GM21529 (cell line): ENCODE measurements at regions not wholly inside any gene's neighbourhood (a gene's known extent, or its start where the extent isn't known, plus 50 kb on each side); places are given as distances from the start of the nearest gene placed in this dataset.
A peak's percentile ranks its signal among the peaks of the same experiment; 100 is the strongest.

Experiments
- ATAC-seq: cut with Tn5 transposase; IDR thresholded peaks from one replicate; pipeline ENCODE4 v1.9.1; 2021; ENCODE audit not compliant: unreplicated experiment

DNA sequence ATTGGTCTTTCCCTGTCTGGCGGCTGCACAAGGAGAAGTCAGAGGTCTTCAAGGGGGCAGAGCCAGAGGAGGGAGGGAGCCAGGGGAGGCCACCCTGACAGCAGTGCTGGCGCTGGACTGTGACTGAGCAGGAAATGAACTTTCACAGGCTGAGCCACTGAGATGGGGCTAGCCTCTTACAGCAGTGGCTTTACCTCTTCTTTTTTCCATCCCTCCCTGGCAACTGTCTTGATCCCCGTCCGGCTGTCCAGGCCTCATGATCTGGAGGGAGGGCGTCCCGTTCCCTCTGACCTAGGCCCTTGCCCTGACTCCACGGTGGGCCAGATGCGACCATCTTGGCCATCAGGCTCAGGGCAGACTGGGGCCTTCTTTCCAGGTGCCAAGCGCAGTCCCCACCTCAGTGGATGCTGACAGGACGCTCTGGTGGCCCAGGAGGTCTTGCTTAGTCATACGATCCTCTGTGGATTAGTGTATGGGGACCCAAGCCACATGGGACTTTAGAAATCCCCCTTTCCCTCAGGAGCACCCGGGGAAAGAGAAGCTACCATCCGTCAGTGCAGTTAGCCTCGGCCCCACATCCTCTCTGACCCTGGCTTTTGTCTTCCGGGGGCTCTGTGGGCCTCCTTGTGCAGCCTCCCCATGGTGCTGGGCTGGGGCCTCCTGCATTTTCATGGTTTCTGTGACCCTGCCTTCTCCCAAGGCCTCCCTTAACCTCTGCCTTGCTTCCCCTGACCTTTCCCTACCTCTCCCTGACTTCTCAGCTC is 57.4 kb upstream of the CCDC167 start:
- peak; percentile 36 for ATAC-seq

DNA sequence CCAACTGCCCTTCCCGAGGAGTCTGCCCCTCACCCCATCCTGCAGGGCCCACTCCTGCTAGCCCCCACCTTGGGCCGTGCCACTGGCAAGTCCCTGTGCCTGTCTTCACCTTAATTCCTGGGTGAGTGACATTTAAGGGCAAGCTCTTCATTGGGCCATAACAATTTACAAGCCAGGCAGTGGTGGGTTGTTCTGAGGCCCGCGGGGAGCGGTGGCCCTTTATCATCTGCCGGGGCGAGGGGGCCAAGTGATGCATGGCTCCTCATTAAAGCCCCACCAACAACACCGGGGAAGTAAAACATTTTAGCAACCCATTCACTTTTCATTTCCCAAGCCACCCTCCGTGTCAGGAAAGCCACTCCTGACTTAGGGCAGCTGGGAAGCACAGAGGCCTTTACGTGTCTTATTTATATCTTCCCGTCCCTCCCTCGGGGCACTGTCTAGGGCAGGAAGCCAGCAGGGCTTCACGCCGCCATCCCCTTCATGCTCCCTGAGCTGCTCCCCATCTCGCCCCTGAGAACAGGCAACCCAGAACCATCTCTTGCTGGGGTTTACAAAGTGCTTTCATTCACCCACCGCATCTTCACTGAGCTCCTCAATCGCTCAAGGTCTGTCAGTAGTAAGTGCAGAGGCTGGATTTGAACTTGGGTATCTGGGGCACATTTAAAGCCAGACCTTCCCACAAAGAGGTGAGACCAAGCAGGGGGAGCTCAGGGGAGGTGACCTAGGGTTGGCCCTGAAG is 55.5 kb upstream of the CCDC167 start:
- no peak for ATAC-seq

DNA sequence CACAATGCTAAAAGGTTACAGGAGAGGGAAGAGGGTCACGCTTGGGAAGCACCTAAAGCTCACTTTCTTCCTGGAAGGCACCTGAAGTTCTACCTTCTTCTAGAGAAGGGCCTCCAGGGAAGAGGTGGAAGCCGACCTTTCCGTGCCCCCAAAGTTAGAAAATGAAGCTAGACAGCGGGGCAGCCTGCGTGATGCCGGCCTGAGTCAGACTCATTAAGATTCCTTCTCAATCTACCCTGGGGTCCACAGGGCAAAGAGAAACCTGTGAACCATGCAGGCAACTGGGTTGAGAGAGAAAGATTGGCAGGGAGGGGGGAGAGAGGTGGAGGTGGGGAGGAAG is 54.8 kb upstream of the CCDC167 start:
- no peak for ATAC-seq

DNA sequence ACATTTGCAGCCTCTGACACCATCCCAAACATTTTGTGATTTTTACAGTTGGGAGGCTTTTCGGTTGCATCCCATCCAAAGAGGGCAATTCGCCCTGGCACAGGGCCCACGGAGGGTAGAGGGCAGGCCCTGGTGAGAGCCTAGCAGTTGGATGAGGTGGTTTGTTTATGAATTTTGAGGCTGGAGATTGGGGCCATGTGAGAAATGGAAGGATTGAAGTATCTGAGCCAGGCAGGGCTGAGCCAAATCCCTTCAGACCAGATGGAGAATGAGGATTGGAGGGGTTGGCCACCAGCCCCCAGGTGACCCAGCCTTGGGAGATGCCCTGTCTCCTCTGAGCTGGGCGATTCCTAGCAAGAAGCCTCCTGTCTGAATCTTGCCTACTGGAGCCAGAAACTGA is 52.6 kb upstream of the CCDC167 start:
- no peak for ATAC-seq

DNA sequence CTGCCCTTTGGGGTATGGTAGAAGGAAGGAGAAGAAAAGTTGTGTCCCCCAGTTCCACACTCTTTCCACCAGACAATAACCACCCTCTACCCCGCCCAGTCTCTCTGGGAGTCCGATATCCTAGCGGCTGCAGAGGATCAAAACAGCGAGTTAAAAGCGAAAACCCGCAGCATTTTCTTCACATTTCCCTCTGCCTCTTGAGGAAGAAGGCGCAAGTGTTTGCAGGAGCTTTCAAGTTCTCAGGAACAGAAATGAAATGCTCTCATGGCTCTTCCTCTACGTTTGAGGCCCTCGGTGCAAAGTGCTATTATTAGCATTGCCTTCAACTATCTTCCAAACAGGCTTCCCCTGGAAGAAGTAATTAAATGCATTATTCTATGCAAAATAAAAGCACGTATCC is 52.2 kb upstream of the CCDC167 start:
- ATAC-seq: no peak

DNA sequence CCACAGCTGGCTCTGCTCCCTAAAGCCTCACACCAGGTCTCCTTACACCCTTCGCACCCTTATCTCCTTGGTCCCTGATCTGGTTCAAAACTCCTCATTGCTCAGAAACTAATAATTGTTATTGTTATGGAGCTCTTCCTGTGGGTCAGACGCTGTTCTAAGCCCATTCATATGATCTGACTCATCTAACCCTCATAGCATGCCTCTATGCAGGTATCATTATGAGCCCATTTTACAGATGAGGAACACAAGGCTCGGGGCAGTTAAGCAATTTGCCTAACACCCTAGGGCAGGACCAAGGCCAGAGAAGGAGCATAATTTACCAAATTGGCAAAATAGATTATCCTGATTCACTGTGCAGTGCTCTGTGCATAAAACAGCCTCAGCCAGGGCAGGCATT is 51.8 kb upstream of the CCDC167 start:
- ATAC-seq: no peak

DNA sequence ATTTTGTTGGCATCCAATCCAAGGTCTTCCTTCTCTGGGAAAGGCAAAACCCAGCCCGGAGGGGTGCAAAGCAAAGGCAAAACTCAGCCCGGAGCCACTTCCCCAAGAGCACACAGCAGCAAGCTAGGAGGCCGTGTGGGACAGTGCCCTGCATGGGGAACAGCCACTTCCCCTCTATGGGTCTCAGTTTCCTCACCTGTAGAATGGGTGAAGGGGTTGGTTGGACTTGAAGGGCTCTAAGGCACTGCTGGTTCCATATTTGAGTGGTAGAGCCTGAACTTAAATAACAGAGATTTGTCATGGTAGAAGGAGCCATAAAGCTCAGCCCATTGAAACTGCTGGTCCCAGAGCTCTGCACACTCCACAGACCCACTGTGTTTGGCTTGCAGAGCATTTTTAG is 51.3 kb upstream of the CCDC167 start:
- ATAC-seq: no peak

DNA sequence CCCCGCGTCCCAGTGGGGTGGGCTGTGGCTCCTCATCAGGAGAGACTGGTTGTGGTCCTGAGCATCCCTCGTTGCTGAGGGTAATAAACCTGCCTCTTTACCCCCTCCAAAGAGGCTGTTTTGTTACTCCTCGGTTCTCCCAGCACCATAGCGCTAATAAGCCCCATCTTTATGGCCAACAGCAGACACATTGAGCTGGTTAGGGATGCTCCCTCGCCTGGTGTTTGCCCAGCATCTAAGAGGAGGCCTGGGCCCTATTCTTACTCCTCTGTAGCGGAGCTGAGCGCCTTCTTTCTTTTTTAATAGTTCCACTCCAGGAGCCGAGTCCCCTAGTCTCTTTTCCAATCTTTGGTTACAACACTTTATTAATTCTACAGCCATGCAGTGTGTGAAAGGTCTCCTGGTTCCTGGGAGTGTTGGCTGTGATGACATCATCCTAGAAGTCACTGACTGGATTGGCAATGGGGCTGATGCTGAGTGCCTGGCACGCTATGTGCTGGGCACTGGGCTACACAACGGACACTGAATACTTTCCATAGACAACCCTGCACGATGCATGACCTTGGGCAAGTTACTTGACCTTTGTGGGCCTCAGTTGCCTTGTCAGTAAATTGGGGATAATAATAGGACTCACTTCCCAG is 50.6 kb upstream of the CCDC167 start:
- ATAC-seq: no peak

DNA sequence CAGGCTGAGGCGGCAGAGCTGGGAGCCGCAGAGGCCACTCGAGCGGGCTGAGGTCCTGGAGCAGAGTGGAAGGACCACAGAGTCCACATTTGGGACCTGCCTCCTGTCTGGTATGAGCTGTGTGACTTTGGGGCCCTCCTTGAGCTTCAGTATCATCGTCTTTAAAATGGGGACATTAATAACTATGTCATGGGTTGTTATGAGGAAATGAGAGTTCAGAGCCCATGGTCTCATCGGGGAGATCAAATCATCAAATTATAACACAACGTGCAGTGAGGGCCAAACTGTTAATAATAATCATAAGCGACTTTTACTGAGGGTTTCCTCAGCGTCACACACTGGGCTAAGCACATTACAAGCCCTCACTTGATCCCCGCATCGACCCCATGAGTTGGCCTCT is 49.9 kb upstream of the CCDC167 start:
- ATAC-seq: no peak
